GM12864 (cell line): ENCODE measurements at regions not wholly inside any gene's neighbourhood (a gene's known extent, or its start where the extent isn't known, plus 50 kb on each side); places are given as distances from the start of the nearest gene placed in this dataset.

Source experiments
- DNase-seq: peaks from one replicate; pipeline ENCODE4 v3.0.0-alpha.2; 2011; ENCODE audit warnings: low read depth
- H3K4me3 ChIP-seq: 2 replicates; pipeline ENCODE4 v1.5.1; 2011; ENCODE audit warnings: mild to moderate bottlenecking, low read depth, low read length, control low read depth
- TF ChIP-seq, protein P1 (sequence below): IDR thresholded peaks from 2 replicates; pipeline ENCODE4 v1.5.1; 2011; ENCODE audit warnings: low read depth, mild to moderate bottlenecking, moderate library complexity, low read length, control low read depth, inconsistent platforms; ENCODE audit errors: missing control alignments

DNA sequence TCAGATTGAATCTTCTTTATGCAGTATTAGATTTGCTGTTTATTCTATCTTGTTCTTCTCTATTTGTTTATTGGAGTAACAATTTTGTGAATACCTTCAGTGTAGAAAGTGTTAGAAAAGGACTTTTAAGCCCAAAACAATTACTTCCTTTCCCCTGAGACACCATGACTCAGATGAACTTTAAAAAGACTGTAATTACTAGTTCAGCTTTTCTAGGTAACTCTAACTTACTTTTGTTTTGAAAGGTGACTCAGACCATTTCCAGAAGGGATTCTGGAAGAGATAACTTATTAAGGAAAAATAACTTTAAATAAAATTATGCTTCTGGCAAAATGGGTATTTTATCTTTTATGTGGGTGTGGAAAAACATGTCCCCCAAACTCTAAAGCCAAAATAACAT, 561.5 kb upstream of the PCDH10 start:
- TF ChIP-seq, protein P1, sequence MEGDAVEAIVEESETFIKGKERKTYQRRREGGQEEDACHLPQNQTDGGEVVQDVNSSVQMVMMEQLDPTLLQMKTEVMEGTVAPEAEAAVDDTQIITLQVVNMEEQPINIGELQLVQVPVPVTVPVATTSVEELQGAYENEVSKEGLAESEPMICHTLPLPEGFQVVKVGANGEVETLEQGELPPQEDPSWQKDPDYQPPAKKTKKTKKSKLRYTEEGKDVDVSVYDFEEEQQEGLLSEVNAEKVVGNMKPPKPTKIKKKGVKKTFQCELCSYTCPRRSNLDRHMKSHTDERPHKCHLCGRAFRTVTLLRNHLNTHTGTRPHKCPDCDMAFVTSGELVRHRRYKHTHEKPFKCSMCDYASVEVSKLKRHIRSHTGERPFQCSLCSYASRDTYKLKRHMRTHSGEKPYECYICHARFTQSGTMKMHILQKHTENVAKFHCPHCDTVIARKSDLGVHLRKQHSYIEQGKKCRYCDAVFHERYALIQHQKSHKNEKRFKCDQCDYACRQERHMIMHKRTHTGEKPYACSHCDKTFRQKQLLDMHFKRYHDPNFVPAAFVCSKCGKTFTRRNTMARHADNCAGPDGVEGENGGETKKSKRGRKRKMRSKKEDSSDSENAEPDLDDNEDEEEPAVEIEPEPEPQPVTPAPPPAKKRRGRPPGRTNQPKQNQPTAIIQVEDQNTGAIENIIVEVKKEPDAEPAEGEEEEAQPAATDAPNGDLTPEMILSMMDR, result no peak
- no peak overlapping the region for H3K4me3 ChIP-seq
- DNase-seq, result no peak

DNA sequence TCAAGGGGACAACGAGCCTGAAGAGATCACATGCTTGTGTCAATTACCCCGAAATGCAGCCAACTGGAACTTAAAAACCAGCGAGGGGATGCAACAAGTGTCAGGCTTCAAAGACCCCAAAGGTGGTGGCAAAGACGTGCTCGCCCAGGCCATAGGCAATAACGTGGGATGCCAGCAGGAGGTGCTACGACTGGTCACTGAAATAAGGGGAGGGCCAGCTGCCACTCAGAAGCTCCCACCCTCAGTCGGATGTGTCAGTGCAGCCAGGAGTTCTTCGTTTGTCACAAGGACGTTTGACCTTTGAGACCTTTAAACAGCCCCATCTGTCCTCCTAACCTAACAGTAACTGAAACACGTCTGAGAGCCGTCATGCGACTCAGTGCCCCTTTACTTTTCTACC, 556.8 kb upstream of the PCDH10 start:
- no peak overlapping the region for H3K4me3 ChIP-seq
- no peak for DNase-seq
- TF ChIP-seq, protein P1, result no peak

DNA sequence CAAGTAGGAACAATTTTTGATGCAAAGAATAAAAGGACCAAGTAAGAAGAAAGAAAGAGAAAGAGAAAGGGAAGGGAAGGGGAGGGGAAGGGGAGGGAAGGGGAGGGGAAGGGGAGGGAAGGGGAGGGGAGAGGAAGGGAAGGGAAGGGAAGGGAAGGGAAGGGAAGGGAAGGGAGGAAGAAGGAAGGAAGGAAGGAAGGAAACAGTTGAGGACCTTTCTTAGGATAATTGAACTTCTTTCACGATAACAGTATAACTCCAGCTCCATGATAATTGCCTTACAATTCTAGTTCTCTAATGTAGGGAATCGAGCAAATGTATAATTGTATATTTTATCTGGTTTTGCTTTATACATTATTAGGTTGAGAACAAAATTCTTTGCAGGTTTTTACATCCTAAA, 556.2 kb upstream of the PCDH10 start:
- DNase-seq, result no peak
- H3K4me3 ChIP-seq, result no peak overlapping the region
- TF ChIP-seq, protein P1, result no peak

DNA sequence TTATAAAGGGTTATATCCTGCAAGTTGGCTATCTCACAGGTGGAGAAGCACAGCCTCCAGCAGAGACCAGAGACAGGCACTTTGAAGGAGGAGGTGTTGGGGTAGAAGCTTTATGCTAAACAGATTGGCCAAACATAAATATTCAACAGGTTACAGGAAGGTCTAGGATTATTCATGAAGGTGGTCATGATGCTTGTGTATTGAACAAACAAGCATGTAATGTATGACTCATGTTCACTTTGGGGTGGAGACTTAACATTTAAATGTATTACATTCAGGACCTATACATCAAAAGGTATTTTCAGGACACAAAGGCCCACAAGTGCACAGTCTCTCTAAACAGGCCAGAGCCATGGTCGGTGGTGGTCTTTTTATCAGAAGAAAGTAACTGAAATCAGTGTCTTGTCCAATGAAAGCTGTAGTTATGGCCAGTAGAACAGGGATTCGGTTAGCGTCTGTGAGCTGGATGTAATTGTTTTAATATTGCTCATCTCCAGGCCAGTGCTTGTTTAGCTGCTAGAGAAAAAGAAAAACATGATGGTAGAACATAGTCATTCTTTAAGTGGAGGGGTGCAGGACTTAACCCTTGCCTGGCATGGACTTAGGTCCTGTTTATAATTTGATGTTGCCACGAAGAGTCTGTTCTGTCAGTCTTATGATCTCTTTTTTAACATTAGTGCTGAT, 555.2 kb upstream of the PCDH10 start:
- TF ChIP-seq, protein P1, result no peak
- no peak for DNase-seq

DNA sequence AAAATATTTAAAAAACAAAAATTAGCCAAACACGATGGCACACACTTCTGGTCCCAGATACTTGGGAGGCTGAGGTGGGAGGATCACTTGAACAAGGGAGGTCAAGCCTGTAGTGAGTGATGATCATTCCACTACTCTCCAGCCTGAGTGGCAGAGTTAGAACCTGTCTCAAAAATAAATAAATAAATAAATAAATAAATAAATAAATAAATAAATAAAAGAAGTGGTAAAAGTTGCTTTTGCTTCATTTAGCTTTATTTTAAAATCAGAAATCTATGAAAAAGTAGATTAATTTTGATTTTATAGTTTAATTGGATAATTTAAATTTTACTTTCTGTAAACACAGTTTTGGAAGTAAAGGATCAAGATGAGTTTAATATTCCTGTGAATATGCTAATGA, 552.9 kb upstream of the PCDH10 start:
- TF ChIP-seq, protein P1, result no peak
- DNase-seq, result no peak
- H3K4me3 ChIP-seq, result no peak overlapping the region

More for the DNA sequence above, 555.2 kb upstream of the PCDH10 start:
- no peak overlapping the region for H3K4me3 ChIP-seq

DNA sequence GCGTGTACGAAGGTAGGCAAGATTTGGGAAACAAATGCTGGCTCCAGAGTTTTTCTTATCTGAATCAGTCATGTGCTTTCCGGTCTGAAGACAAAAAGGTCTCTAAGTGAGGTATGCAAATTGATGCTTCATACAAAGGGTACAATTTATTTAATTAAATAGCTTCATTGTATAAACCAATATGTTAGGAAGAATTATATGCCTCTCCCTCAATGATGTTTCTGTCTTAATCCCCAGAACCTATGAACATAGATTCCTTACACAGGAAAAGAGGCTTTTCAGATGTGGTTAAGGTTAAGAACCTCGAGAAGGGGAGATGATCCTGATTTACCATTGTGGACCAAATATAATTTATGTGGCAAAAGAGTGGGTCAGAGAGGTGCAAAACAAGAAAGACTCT, 543.5 kb upstream of the PCDH10 start:
- TF ChIP-seq, protein P1, result no peak
- DNase-seq, result no peak
- no peak overlapping the region for H3K4me3 ChIP-seq

DNA sequence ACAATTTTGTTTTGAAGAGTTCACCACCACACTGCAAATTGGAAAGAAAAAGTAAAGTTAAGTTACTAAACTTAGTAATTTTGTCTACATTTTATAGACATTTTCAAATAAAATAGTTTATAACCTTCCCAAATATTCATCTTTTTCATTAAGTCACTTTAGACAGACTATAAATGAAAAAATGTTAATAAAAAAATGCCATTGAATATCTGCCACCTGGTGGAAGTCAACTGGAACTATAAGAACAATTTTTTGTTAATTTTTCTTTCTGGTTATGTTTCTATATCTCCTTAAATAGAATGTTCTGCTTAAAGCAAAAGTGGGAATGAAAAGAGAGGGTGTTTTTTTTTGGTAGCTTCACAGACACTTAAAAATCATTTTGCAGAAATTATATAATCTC, 534.4 kb upstream of the PCDH10 start:
- DNase-seq, result no peak
- TF ChIP-seq, protein P1, result no peak
- no peak overlapping the region for H3K4me3 ChIP-seq
